HG02885 (cell line): ENCODE measurements at regions not wholly inside any gene's neighbourhood (a gene's known extent, or its start where the extent isn't known, plus 50 kb on each side); places are given as distances from the start of the nearest gene placed in this dataset.
"Not testable (repeated sequence)": the region's sequence is repeated elsewhere in the genome, so short reads cannot be mapped to it uniquely, and the experiment has no call there.

Experiments
- ATAC-seq: cut with Tn5 transposase; IDR thresholded peaks from one replicate; pipeline ENCODE4 v1.9.1; 2021; ENCODE audit warnings: mild to moderate bottlenecking; ENCODE audit not compliant: unreplicated experiment, poor library complexity

DNA sequence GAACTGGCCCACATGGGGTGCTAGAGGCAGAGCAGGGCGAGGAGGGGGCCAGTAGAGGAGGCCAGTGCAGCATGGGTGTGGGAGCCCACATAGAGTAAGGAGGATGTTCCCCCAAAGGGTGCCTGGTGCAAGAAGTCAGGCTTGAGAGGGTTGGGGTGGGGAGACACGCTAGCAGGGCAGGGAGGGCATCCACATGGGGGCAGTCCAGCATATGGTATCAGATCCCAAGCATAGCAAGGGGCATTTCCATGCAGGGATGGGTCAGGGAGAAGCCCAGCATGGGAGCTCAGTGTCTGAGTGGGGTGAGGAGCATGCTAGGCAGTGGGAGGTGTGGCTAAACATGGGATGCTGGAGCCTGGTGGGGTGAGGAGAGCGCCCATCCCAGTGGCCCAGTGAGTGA, 213.7 kb downstream of the COPRS start:
- ATAC-seq: no peak

DNA sequence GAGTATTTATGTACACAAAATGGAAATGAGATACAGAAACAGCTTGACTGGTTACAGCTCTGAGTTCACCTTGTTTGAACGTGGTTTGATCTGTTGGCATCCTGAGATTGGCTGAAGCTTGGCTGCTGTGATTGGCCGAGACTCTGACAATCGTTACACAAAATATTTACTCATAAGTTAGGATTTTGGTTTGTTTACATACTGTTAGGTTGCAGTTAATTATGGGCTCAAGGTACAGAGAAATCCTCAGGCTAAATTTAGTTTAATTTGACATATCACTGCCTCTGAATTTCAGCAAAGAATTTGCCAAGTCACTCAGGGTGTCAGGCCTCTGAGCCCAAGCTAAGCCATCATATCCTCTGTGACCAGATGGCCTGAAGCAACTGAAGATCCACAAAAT, 227.3 kb downstream of the COPRS start:
- no peak for ATAC-seq

DNA sequence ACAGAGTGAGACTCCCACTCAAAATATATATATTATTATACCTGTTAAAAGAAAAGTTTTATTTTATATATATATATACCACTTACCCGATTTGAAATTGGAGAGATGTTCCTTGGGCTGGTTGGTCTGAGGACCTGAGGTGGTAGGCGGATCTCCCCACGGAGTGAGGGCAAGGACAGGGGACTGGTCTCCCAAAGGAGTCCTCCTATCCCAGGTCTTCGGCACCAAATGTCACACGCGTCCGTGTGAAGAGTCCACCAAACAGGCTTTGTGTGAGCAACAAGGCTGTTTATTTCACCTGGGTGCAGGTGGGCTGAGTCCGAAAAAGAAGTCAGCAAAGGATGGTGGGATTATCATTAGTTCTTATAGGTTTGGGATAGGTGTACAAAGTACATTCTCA, 228.2 kb downstream of the COPRS start:
- ATAC-seq: not testable (repeated sequence)

GRCh38 chr17:31629696-31630470, 229.2 kb downstream of the COPRS start:
- no peak for ATAC-seq

- no peak for ATAC-seq
These were observed 231.1 kb downstream of the COPRS start for GRCh38 chr17:31627960-31628359.

GRCh38 chr17:31623990-31624389, 232.5 kb downstream of the RAB11FIP4 start:
- ATAC-seq: no peak

DNA sequence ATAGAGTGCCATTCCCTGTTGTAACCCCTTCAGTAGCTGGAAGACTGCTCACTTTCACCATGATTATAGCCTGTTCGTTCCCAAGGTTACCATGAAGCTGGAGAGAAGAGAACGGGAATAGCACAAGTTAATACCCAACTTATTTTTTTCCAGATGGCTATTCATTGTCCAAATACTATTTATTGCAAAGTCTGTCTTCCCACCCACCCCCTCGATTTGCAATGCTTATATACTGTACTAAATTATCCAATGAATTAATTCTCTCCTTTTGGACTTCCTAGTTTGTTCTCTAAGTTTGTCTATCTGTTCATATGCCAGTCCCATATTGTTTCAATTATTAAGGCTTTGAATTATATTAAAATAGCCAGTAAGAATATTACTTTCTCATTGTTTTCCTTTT, 231.0 kb downstream of the RAB11FIP4 start:
- no peak for ATAC-seq

DNA sequence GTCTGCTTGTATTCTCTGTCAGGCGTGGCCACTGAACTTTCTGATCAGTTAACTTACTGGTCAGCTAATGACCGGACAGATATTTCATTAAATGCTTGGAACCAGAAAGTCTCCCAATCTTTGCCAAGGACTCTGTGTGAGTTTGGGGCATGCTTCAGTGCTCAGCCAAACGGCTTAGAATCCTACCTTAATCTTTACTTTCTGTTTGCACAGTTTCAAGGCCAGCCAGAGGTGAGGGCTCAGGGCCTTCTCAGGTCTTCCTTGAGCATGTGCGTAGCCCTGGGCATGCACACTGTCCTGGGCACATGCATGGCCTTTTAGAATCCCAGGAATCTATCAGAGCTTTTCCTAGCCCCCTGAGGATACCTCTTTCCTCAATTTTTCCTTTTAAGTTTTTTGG, 230.1 kb downstream of the RAB11FIP4 start:
- ATAC-seq: no peak

DNA sequence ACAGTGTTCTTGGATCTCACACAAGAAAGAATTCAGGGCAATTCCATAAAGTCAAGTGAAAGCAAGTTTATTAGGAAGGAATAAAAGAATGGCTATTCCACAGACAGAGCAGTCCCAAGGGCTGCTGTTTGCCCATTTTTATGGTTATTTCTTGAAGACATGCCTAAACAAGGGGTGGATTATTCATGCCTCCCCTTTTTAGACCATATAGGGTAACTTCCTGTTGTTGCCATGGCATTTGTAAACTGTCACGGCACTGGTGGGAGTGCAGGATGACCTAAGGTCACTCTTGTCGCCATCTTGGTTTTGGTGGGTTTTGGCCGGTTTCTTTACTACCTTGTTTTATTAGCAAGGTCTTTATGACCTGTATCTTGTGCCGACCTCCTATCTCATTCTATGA, 219.6 kb downstream of the RAB11FIP4 start:
- not testable (repeated sequence) for ATAC-seq

- ATAC-seq: no peak
These were observed 218.8 kb downstream of the RAB11FIP4 start for GRCh38 chr17:31609996-31610910.

GRCh38 chr17:31609331-31609730, 217.9 kb downstream of the RAB11FIP4 start:
- no peak for ATAC-seq

DNA sequence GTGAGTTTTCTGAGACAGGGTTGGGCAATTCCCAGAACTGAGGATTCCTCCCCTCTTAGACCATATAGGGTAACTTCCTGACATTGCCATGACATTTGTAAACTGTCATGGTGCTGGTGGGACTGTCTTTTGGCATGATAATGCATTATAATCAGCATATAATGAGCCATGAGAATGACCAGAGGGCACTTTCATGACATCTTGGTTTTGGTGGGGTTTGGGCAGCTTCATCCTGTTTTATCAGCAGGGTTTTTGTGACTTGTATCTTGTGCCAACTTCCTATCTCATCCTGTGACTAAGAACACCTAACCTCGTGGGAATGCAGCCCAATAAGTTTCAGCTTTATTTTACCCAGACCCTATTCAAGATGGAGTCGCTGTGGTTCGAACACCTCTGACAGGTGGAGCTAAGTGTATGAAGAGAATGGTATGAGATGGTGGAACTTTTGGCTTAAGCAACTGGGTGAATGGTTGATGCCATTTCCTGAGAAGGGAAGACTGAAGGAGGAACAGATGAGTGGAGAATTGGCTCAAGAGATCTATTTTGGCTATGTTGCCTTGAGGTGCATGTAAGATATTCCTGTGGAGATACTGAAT, 217.3 kb downstream of the RAB11FIP4 start:
- ATAC-seq: no peak

DNA sequence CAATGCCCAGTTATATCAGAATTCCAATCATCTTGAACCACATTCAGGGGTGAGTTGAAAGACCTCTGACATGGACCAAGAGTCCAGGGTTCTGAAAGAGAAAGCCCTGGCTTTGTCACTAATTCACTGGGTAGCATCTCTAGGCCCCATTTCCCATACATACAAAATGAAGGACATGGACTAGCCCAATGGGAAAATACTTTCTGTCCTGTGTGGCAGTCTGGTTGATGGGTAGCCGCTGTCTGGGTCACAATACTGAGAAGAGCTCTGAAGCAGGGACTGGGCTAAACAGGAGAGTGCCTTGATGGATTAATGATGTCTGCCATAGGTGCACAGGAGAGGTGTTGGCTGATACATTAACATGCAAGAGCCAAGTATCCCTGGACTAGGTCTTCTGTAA, 214.3 kb downstream of the RAB11FIP4 start:
- ATAC-seq: no peak

- no peak for ATAC-seq
These were observed 213.5 kb downstream of the RAB11FIP4 start for GRCh38 chr17:31604936-31605335.

DNA sequence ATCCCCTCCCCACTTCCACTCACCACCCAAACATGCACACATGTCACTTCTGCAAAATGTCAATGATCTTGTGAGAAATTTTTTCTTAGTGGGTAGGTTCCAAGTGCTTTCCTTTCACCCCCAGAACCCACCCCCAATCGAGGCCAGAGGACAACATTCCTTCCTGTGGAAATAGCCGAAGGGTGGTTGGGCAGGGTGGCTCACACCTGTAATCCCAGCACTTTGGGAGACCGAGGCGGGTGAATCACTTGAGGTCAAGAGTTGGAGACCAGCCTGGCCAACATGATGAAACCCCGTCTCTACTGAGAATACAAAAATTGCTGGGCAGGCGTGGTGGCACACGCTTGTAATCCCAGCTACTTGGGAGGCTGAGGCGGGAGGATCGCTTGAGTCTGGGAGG, 208.7 kb downstream of the RAB11FIP4 start:
- not testable (repeated sequence) for ATAC-seq

GRCh38 chr17:31598921-31599571, 207.6 kb downstream of the RAB11FIP4 start:
- no peak for ATAC-seq

- no peak for ATAC-seq
These were observed 206.9 kb downstream of the RAB11FIP4 start for GRCh38 chr17:31598399-31598782.

- no peak for ATAC-seq
These were observed 206.3 kb downstream of the RAB11FIP4 start for GRCh38 chr17:31597646-31598398.

DNA sequence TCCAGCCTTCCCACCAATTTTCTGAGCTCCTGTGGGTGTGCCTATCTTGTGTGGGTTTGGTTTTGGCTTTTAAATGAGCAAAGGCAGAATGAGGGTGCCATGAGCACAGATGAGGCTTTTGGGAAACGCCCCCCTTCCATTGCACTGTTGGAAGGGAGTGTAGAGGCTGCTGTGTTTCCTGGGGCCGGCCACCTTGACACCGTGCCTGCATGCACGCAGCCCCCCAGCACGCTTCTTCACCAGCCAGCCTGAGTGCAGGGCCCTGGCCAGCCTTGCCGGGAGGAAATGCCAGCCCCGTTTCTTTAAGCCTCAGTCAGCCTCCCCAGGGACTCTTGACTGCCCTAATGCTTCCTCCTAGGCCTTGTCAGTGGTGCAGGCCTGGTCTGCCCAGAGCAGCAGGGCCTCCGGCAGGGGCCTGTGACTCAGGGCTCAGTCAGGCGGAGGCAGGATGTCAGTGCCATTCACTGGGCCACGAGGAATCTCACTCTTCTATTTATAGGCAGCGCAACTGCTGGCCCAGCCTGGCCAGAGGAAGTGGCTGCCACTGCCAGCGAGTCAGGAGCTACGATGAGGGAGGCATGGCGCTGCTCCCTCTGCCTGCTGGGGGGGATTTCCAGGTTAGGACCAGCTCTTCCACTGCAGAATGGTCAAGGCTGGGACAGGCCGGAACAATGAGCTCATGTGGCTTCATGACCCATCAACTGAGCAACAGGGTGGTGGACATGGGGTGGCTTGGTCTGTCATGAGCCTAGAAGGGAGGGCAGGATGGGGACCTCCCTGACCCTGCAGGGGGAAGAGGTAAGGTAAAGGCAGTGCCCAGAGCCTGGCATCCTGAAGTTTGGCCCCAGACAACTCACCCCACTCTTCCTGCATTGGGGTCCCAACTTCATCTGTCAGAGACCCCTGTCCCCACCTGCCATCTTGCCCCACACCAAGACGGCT, 205.2 kb downstream of the RAB11FIP4 start:
- peak; percentile 53 for ATAC-seq
